ENCODE measurements at regions not wholly inside any gene's neighbourhood (a gene's known extent, or its start where the extent isn't known, plus 50 kb on each side); places are given as distances from the start of the nearest gene placed in this dataset.

DNA sequence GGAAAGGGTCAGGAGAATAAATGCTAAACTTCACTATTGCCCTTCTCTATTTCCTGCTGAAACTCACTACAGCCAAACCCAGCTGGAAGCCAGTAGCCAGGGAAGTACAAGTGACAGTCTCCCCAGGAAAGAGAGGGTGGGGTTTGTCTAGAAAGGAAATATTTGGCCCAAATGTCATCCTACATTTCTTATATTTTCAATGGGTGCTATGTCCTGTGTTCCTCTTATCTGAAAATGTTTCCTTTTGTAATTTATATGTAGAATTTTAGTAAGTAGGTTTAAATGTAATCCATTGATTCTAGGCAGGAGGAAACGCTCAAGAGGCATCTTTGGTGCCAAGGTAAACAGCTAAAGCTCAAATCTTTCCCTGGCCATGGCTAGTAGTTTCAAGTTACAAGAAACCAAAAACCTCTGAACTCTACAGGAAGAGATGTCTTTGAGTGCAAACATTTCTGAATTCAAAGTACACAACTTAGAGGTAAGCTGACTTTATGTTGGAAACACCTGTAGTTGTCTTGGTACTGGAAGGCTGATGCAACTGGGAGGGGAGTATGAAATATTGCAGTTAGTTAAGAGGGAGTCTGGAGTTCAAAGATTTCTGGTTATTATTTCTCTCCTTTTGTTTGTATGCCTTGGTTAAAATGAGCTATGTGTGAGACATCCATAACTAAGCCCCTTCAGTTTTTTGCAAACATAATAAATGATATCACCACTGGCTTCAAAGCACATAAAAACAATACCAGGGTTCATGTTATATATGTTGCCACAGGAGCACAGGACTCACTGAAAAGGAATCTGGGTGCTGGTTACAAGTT, 356.1 kb upstream of the ZC3H15 start:
- TF ChIP-seq CTCF (conservative IDR thresholded peaks at IDR 0.05; ENCODE audit: control insufficient read depth, insufficient read depth, low read depth, low read length): no peak
- no peak overlapping the region for H3K4me3 ChIP-seq (ENCODE audit: control insufficient read depth, low read depth, low read length)
- peak; percentile 57 for DNase-seq (ENCODE audit: low read depth)

GRCh38 chr2:186130748-186131641, 355.1 kb upstream of the ZC3H15 start:
- no peak overlapping the region for H3K4me3 ChIP-seq (ENCODE audit: control insufficient read depth, low read depth, low read length)
- no peak for DNase-seq (ENCODE audit: low read depth)
- no peak for TF ChIP-seq CTCF (conservative IDR thresholded peaks at IDR 0.05; ENCODE audit: control insufficient read depth, insufficient read depth, low read depth, low read length)

- no peak for TF ChIP-seq CTCF (conservative IDR thresholded peaks at IDR 0.05; ENCODE audit: control insufficient read depth, insufficient read depth, low read depth, low read length)
- H3K4me3 ChIP-seq (ENCODE audit: control insufficient read depth, low read depth, low read length): no peak overlapping the region
- DNase-seq (ENCODE audit: low read depth): peak; percentile 53
Measured at GRCh38 chr2:186135686-186136085, 350.4 kb upstream of the ZC3H15 start.

DNA sequence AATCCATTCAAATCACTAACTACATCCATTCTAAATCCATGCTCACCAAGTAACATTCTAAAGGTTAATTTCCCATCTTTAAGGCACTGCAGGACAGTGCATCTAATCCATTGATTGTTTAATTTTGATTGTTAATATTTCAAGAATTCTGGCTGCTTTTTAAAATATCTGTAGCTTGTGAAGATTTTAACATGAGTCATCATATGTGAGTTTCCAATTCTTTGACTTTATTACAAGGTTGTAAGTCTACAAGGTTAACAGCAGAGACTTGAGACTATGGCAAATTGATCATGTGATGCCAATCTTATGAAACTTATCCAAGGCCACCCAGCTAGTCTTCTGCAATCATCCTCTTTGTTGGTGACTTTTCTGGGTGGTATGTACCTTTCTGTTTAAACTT, 349.2 kb upstream of the ZC3H15 start:
- TF ChIP-seq CTCF (conservative IDR thresholded peaks at IDR 0.05; ENCODE audit: control insufficient read depth, insufficient read depth, low read depth, low read length): no peak
- peak; percentile 1 for DNase-seq (ENCODE audit: low read depth)
- H3K4me3 ChIP-seq (ENCODE audit: control insufficient read depth, low read depth, low read length): no peak overlapping the region

GRCh38 chr2:186138845-186139244, 347.2 kb upstream of the ZC3H15 start:
- H3K4me3 ChIP-seq (ENCODE audit: control insufficient read depth, low read depth, low read length): no peak overlapping the region
- TF ChIP-seq CTCF (conservative IDR thresholded peaks at IDR 0.05; ENCODE audit: control insufficient read depth, insufficient read depth, low read depth, low read length): no peak
- no peak for DNase-seq (ENCODE audit: low read depth)

DNA sequence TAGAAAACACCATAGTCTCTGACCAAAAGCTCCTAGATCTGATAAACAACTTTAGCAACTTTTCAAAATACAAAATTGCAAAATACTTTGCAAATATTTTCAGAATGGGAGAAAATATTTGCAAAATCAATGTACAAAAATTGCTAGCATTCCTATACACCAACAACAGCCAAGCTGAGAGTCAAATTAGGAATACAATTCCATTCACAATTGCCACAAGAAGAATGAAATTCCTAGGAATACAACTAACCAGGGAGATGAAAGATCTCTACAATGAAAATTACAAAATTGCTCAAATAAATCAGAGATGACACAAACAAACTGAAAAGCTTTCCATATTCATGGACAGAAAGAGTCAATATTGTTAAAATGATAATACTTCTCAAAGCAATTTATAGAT, 327.0 kb upstream of the ZC3H15 start:
- no peak for TF ChIP-seq CTCF (conservative IDR thresholded peaks at IDR 0.05; ENCODE audit: control insufficient read depth, insufficient read depth, low read depth, low read length)
- no peak for DNase-seq (ENCODE audit: low read depth)
- H3K4me3 ChIP-seq (ENCODE audit: control insufficient read depth, low read depth, low read length): no peak overlapping the region
